Thymus (tissue), 11 donors: ENCODE measurements at regions not wholly inside any gene's neighbourhood (a gene's known extent, or its start where the extent isn't known, plus 50 kb on each side); places are given as distances from the start of the nearest gene placed in this dataset.

Experiments used
- DNase-seq, 9 donors: peaks; one replicate each; pipeline ENCODE4 v3.0.0-alpha.2; 2013; ENCODE audit warnings: low spot score in 9 of 9, low read depth in 6 of 9, missing footprints in 1 of 9
- H3K27ac ChIP-seq, 2 donors: one replicate each; pipeline ENCODE4 v1.5.1; 2013; ENCODE audit warnings: control low read depth in 1 of 2, low read depth in 1 of 2, low read length in 1 of 2, mild to moderate bottlenecking in 1 of 2, moderate library complexity in 1 of 2
- H3K27me3 ChIP-seq, 2 donors: one replicate each; pipeline ENCODE4 v1.5.1; 2013; ENCODE audit warnings: low read length in 1 of 2; ENCODE audit not compliant: control insufficient read depth in 2 of 2, insufficient read depth in 1 of 2
- H3K36me3 ChIP-seq, 2 donors: one replicate each; pipeline ENCODE4 v1.5.1; 2013; ENCODE audit warnings: low read length in 1 of 2, mild to moderate bottlenecking in 1 of 2, moderate library complexity in 1 of 2; ENCODE audit not compliant: control insufficient read depth in 2 of 2, insufficient read depth in 2 of 2
- H3K4me1 ChIP-seq, 2 donors: one replicate each; pipeline ENCODE4 v1.5.1; 2013; ENCODE audit warnings: low read length in 2 of 2; ENCODE audit not compliant: control insufficient read depth in 2 of 2, insufficient read depth in 2 of 2
- H3K4me3 ChIP-seq, 2 donors: one replicate each; pipeline ENCODE4 v1.5.1; 2013; ENCODE audit warnings: low read length in 2 of 2, control low read depth in 1 of 2, mild to moderate bottlenecking in 1 of 2
- H3K9me3 ChIP-seq, 2 donors: one replicate each; pipeline ENCODE4 v1.5.1; 2013; ENCODE audit warnings: low read length in 1 of 2, mild to moderate bottlenecking in 1 of 2; ENCODE audit not compliant: control insufficient read depth in 2 of 2, insufficient read depth in 1 of 2
- WGBS: extraction: QIAGEN DNeasy Blood & Tissue Kit; methylation state at CpG from one replicate; pipeline ENCODE4 v1.1.7; 2013; 5-methylcytosine and 5-hydroxymethylcytosine counted together
- donor health status: healthy.

GRCh38 chr12:102596031-102596430 is 115.7 kb upstream of the IGF1 start:
- 96% methylated on average over 8 of the region's 8 CpGs for WGBS
- Histone ChIP-seq H3K4me1 (no peaks in the 10 kb centered on the region), H3K9me3 (no peaks in the 10 kb centered on the region), H3K36me3 (no peaks in the 10 kb centered on the region), H3K27ac (no peak overlapping the region), H3K27me3 (no peaks in the 10 kb centered on the region), H3K4me3 (no peak overlapping the region)
- DNase-seq, result no peak

- no peaks in the 10 kb centered on the region for H3K4me1 ChIP-seq
- no peaks in the 10 kb centered on the region for H3K36me3 ChIP-seq
- no peaks in the 10 kb centered on the region for H3K9me3 ChIP-seq
- no peak for DNase-seq
- H3K27ac ChIP-seq, result no peak overlapping the region
- H3K27me3 ChIP-seq, result no peaks in the 10 kb centered on the region
- H3K4me3 ChIP-seq, result no peak overlapping the region
- WGBS, result 98% methylated on average over 10 of the region's 10 CpGs
Observed at GRCh38 chr12:102595315-102595714, 115.0 kb upstream of the IGF1 start.

GRCh38 chr12:102593134-102593533 is 112.8 kb upstream of the IGF1 start:
- 64% methylated on average over 4 of the region's 4 CpGs for WGBS
- Histone ChIP-seq H3K4me3 (no peak overlapping the region), H3K36me3 (no peaks in the 10 kb centered on the region), H3K27me3 (no peaks in the 10 kb centered on the region), H3K9me3 (no peaks in the 10 kb centered on the region), H3K4me1 (no peaks in the 10 kb centered on the region), H3K27ac (no peak overlapping the region)
- DNase-seq, result no peak

GRCh38 chr12:102592134-102592533 is 111.8 kb upstream of the IGF1 start:
- Histone ChIP-seq H3K9me3 (no peaks in the 10 kb centered on the region), H3K4me1 (no peaks in the 10 kb centered on the region), H3K4me3 (no peak overlapping the region), H3K36me3 (no peaks in the 10 kb centered on the region), H3K27ac (no peak overlapping the region), H3K27me3 (no peaks in the 10 kb centered on the region)
- 94% methylated on average over 3 of the region's 3 CpGs for WGBS
- DNase-seq, result no peak

GRCh38 chr12:102573237-102573636 is 92.9 kb upstream of the IGF1 start:
- Histone ChIP-seq H3K27ac (no peak overlapping the region), H3K4me3 (no peak overlapping the region), H3K9me3 (no peaks in the 10 kb centered on the region), H3K4me1 (no peaks in the 10 kb centered on the region), H3K27me3 (no peaks in the 10 kb centered on the region), H3K36me3 (no peaks in the 10 kb centered on the region)
- no peak for DNase-seq
- 89% methylated on average over 1 of the region's 1 CpG for WGBS

- Histone ChIP-seq H3K9me3 (no peaks in the 10 kb centered on the region), H3K36me3 (no peaks in the 10 kb centered on the region), H3K27me3 (no peaks in the 10 kb centered on the region), H3K4me1 (no peaks in the 10 kb centered on the region), H3K27ac (no peak overlapping the region), H3K4me3 (no peak overlapping the region)
- 94% methylated on average over 3 of the region's 3 CpGs for WGBS
- DNase-seq, result no peak
Observed at GRCh38 chr12:102571889-102572288, 91.5 kb upstream of the IGF1 start.

GRCh38 chr12:102570256-102570655 is 89.9 kb upstream of the IGF1 start:
- DNase-seq, result no peak
- Histone ChIP-seq H3K36me3 (no peaks in the 10 kb centered on the region), H3K9me3 (no peaks in the 10 kb centered on the region), H3K4me3 (no peak overlapping the region), H3K4me1 (no peaks in the 10 kb centered on the region), H3K27me3 (no peaks in the 10 kb centered on the region), H3K27ac (no peak overlapping the region)
- 93% methylated on average over 2 of the region's 2 CpGs for WGBS

GRCh38 chr12:102569803-102570202 is 89.4 kb upstream of the IGF1 start:
- no peaks in the 10 kb centered on the region for H3K27me3 ChIP-seq
- no peaks in the 10 kb centered on the region for H3K9me3 ChIP-seq
- no peaks in the 10 kb centered on the region for H3K36me3 ChIP-seq
- DNase-seq, result no peak
- H3K27ac ChIP-seq, result no peak overlapping the region
- 89% methylated on average over 1 of the region's 1 CpG for WGBS
- no peak overlapping the region for H3K4me3 ChIP-seq
- no peaks in the 10 kb centered on the region for H3K4me1 ChIP-seq

- Histone ChIP-seq H3K4me1 (no peaks in the 10 kb centered on the region), H3K36me3 (no peaks in the 10 kb centered on the region), H3K4me3 (no peak overlapping the region), H3K27me3 (no peaks in the 10 kb centered on the region), H3K27ac (no peak overlapping the region), H3K9me3 (no peaks in the 10 kb centered on the region)
- WGBS, result 91% methylated on average over 4 of the region's 4 CpGs
- no peak for DNase-seq
Observed at GRCh38 chr12:102568276-102568675, 87.9 kb upstream of the IGF1 start.
